IMR-90 (cell line): ENCODE measurements at regions not wholly inside any gene's neighbourhood (a gene's known extent, or its start where the extent isn't known, plus 50 kb on each side); places are given as distances from the start of the nearest gene placed in this dataset.

Experiments
- ATAC-seq: fragments of 200-7000 bp; cut with Tn5 transposase; 2 replicates; pipeline ENCODE4 v1.9.1; 2020; ENCODE audit warnings: low read depth, mild to moderate bottlenecking, moderate library complexity
- BruUV-seq: library from RNA; stranded (reverse); fragments of 400-500 nt; replicated peaks from 2 replicates; lab custom pipeline; 2021; lab: Mats Ljungman, UMichigan
- CTCF ChIA-PET: fragments of 300-600 bp; formaldehyde crosslinking; extraction: SDS; loops from one replicate; lab custom pipeline; 2021; ENCODE audit warnings: antibody characterized with exemption; lab: Yijun Ruan, JAX
- POLR2A ChIA-PET: fragments of 300-600 bp; sonication (Branson Sonifier 250); formaldehyde crosslinking; loops from one replicate; lab custom pipeline; 2022; ENCODE audit warnings: antibody characterized with exemption; ENCODE audit not compliant: unreplicated experiment; lab: Charles Lee
- DNase-seq: peaks from one replicate; pipeline ENCODE4 v3.0.0; 2013
- H2AFZ ChIP-seq: replicated peaks from 2 replicates; pipeline ENCODE3; 2013; ENCODE audit warnings: low read length, mild to moderate bottlenecking; ENCODE audit not compliant: poor library complexity
- H2AK5ac ChIP-seq: 2 replicates; pipeline ENCODE4 v1.6.1; 2013; ENCODE audit warnings: low read depth, low read length, inconsistent platforms
- H2AK9ac ChIP-seq: replicated peaks from 2 replicates; pipeline ENCODE3; 2013; ENCODE audit warnings: mild to moderate bottlenecking, low read depth, low read length, moderate library complexity; ENCODE audit not compliant: poor library complexity
- H2BK120ac ChIP-seq: 2 replicates; pipeline ENCODE4 v1.6.1; 2013; ENCODE audit warnings: low read depth, low read length, inconsistent platforms
- H2BK15ac ChIP-seq: 3 replicates; pipeline ENCODE4 v1.6.1; 2013; ENCODE audit warnings: low read depth, low read length, inconsistent platforms
- H2BK20ac ChIP-seq: 2 replicates; pipeline ENCODE4 v1.6.1; 2013; ENCODE audit warnings: low read depth, mild to moderate bottlenecking, inconsistent platforms, low read length, moderate library complexity
- H2BK5ac ChIP-seq: 2 replicates; pipeline ENCODE4 v1.6.1; 2013; ENCODE audit warnings: mild to moderate bottlenecking, low read depth, low read length, inconsistent platforms; ENCODE audit not compliant: poor library complexity, severe bottlenecking
- H3K14ac ChIP-seq: replicated peaks from 2 replicates; pipeline ENCODE4 v1.6.1; 2013; ENCODE audit warnings: low read depth, low read length, inconsistent platforms
- H3K18ac ChIP-seq: 2 replicates; pipeline ENCODE4 v1.6.1; 2013; ENCODE audit warnings: low read depth, low read length, control low read depth
- H3K23ac ChIP-seq: 2 replicates; pipeline ENCODE4 v1.6.1; 2013; ENCODE audit warnings: low read depth, low read length, inconsistent platforms
- H3K27ac ChIP-seq: 2 replicates; pipeline ENCODE4 v1.5.1; 2013; ENCODE audit warnings: mild to moderate bottlenecking, control low read depth, low read length; ENCODE audit not compliant: insufficient read depth
- H3K27me3 ChIP-seq: 2 replicates; pipeline ENCODE4 v1.6.1; 2013; ENCODE audit warnings: low read length; ENCODE audit not compliant: control insufficient read depth, insufficient read depth
- H3K36me3 ChIP-seq: 2 replicates; pipeline ENCODE4 v1.6.1; 2013; ENCODE audit warnings: low read length, mixed read lengths; ENCODE audit not compliant: control insufficient read depth, insufficient read depth
- H3K4ac ChIP-seq: 2 replicates; pipeline ENCODE4 v1.6.1; 2013; ENCODE audit warnings: low read depth, low read length, inconsistent platforms
- H3K4me1 ChIP-seq: 2 replicates; pipeline ENCODE4 v1.6.1; 2013; ENCODE audit warnings: low read length, mixed read lengths; ENCODE audit not compliant: control insufficient read depth, insufficient read depth
- H3K4me2 ChIP-seq: 2 replicates; pipeline ENCODE4 v1.6.1; 2013; ENCODE audit warnings: low read depth, mild to moderate bottlenecking, control low read depth, low read length, moderate library complexity
- H3K4me3 ChIP-seq: 2 replicates; pipeline ENCODE4 v1.5.1; 2013; ENCODE audit warnings: low read depth, mild to moderate bottlenecking, control low read depth, low read length, moderate library complexity; ENCODE audit not compliant: insufficient read depth
- H3K56ac ChIP-seq: 2 replicates; pipeline ENCODE4 v1.6.1; 2013; ENCODE audit warnings: low read length, inconsistent platforms; ENCODE audit not compliant: insufficient read depth; ENCODE audit errors: extremely low read depth
- H3K79me1 ChIP-seq, 2 experiments: 2 replicates each; pipeline ENCODE4 v1.6.1; 2013; ENCODE audit warnings: low read length in 2 of 2, inconsistent platforms in 1 of 2, low read depth in 1 of 2
- H3K9ac ChIP-seq: 2 replicates; pipeline ENCODE4 v1.6.1; 2013; ENCODE audit warnings: low read depth, low read length, control low read depth
- H3K9me1 ChIP-seq: 2 replicates; pipeline ENCODE4 v1.6.1; 2013; ENCODE audit warnings: low read length, inconsistent platforms; ENCODE audit not compliant: insufficient read depth
- H3K9me3 ChIP-seq: 2 replicates; pipeline ENCODE4 v1.6.1; 2013; ENCODE audit warnings: low read length; ENCODE audit not compliant: control insufficient read depth, insufficient read depth
- H4K20me1 ChIP-seq: 2 replicates; pipeline ENCODE4 v1.6.1; 2013; ENCODE audit warnings: low read length, inconsistent platforms; ENCODE audit not compliant: insufficient read depth
- H4K5ac ChIP-seq: 2 replicates; pipeline ENCODE4 v1.6.1; 2013; ENCODE audit warnings: mild to moderate bottlenecking, low read depth, low read length, control low read depth
- H4K8ac ChIP-seq, 2 experiments: 2 replicates each; pipeline ENCODE4 v1.6.1; 2013; ENCODE audit warnings: low read depth in 2 of 2, low read length in 2 of 2, control low read depth in 1 of 2, inconsistent platforms in 1 of 2
- H4K91ac ChIP-seq: 2 replicates; pipeline ENCODE4 v1.6.1; 2013; ENCODE audit warnings: low read depth, low read length, inconsistent platforms; ENCODE audit not compliant: insufficient read depth
- BHLHE40 ChIP-seq: fragments of 150-350 bp; IDR thresholded peaks from 2 replicates; pipeline ENCODE4 v1.6.1; 2016; ENCODE audit warnings: mild to moderate bottlenecking, low read depth, low read length
- CHD1 ChIP-seq: IDR thresholded peaks from 2 replicates; pipeline ENCODE4 v1.6.1; 2012; ENCODE audit warnings: low read depth, low read length, improper control_type of control experiment
- MAFK ChIP-seq: IDR thresholded peaks from 2 replicates; pipeline ENCODE4 v1.6.1; 2012; ENCODE audit warnings: low read depth, low read length, improper control_type of control experiment
- MAZ ChIP-seq: IDR thresholded peaks from 2 replicates; pipeline ENCODE4 v1.6.1; 2012; ENCODE audit warnings: low read depth, mild to moderate bottlenecking, low read length, improper control_type of control experiment, moderate library complexity, borderline replicate concordance
- MXI1 ChIP-seq: IDR thresholded peaks from 2 replicates; pipeline ENCODE4 v1.6.1; 2012; ENCODE audit warnings: low read depth, mild to moderate bottlenecking, low read length, moderate library complexity, borderline replicate concordance
- NFE2L2 ChIP-seq: fragments of 150-350 bp; IDR thresholded peaks from 2 replicates; pipeline ENCODE4 v1.6.1; 2016; ENCODE audit warnings: low read depth, mild to moderate bottlenecking, low read length
- RCOR1 ChIP-seq: IDR thresholded peaks from 2 replicates; pipeline ENCODE4 v1.6.1; 2012; ENCODE audit warnings: mild to moderate bottlenecking, low read length, improper control_type of control experiment; ENCODE audit not compliant: insufficient replicate concordance
- SMC3 ChIP-seq: fragments of 150-350 bp; IDR thresholded peaks from 2 replicates; pipeline ENCODE4 v1.6.1; 2016; ENCODE audit warnings: low read depth, mild to moderate bottlenecking, antibody characterized with exemption, low read length, moderate library complexity
- WGBS, 2 experiments: methylation state at CpG; one replicate each; pipeline versions ENCODE4 v1.1.5 to v1.1.7; 2013; ENCODE audit warnings: missing lambda C conversion rate in 2 of 2; ENCODE audit not compliant: insufficient read length in 1 of 2; ENCODE audit errors: extremely low coverage in 2 of 2; 5-methylcytosine and 5-hydroxymethylcytosine counted together
- dilution Hi-C: fragments of 300-500 bp; cut with HindIII; formaldehyde crosslinking; loops from one replicate; pipeline ENCODE4 v1.14.3; 2018; ENCODE audit warnings: low sequenced_read_pairs; ENCODE audit not compliant: unreplicated experiment
- in situ Hi-C: fragments of 300-500 bp; cut with MboI; formaldehyde crosslinking; loops from 3 replicates; pipeline ENCODE4 v1.14.3; 2019; ENCODE audit warnings: low sequenced_read_pairs, inconsistent platforms, mixed read lengths
- intact Hi-C: fragments of 100-400 bp; cut with micrococcal nuclease; formaldehyde crosslinking; loops from 2 replicates; pipeline ENCODE4 v1.10.0; 2022
- TF ChIP-seq, protein P1 (sequence below): fragments of 150-350 bp; IDR thresholded peaks from 2 replicates; pipeline ENCODE4 v1.6.1; 2016; ENCODE audit warnings: low read depth, mild to moderate bottlenecking, low read length, moderate library complexity, borderline replicate concordance
- TF ChIP-seq, protein P2 (sequence below): conservative IDR thresholded peaks from 2 replicates; pipeline ENCODE4 v1.5.1; 2012; ENCODE audit warnings: mild to moderate bottlenecking, low read depth, low read length, improper control_type of control experiment

DNA sequence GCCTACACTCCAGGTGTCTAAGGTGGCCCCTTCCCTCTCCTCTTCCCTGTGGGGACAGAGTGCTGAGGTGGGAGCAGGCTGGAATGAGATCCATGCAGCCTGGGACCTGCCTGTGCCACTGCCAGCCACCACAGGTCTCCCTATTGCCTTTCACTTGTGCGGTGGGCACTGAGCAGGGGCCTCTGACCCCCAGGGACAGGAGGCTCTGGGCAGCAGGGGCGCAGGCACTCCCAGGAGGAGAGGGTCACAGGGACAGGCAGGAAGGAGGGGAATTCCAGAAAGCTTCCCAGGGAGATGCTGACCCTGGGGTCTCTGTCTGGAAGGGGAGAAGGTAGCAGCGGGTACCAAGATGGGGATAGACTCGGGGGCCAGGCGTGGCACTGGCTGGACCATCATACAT lies 228.5 kb upstream of the B3GAT1 start:
- Histone ChIP-seq H3K4ac (no peak overlapping the region), H3K27me3 (no peaks in the 10 kb centered on the region), H3K14ac (no peak overlapping the region), H3K18ac (no peak overlapping the region), H3K9ac (no peak overlapping the region), H3K27ac (no peak overlapping the region), H4K20me1 (no peaks in the 10 kb centered on the region), H3K9me3 (peaks cover 64% of the 10 kb centered on the region), H2AK9ac (no peak overlapping the region), H2BK15ac (no peak overlapping the region), H4K8ac (no peak overlapping the region), H2BK5ac (no peak overlapping the region), H4K91ac (no peak overlapping the region), H2BK20ac (no peak overlapping the region), H2AFZ (no peak overlapping the region), H3K23ac (no peak overlapping the region), H3K4me3 (no peak overlapping the region), H2AK5ac (no peak overlapping the region), H2BK120ac (no peak overlapping the region), H3K56ac (no peak overlapping the region), H3K4me2 (no peak overlapping the region), H3K9me1 (no peaks in the 10 kb centered on the region), H4K5ac (no peak overlapping the region), H3K4me1 (no peaks in the 10 kb centered on the region), H3K36me3 (no peaks in the 10 kb centered on the region), H3K79me1 (no peaks in the 10 kb centered on the region)
- no peak for TF ChIP-seq SMC3
- no peak for TF ChIP-seq MXI1
- TF ChIP-seq CHD1 = no peak
- TF ChIP-seq, protein P1, sequence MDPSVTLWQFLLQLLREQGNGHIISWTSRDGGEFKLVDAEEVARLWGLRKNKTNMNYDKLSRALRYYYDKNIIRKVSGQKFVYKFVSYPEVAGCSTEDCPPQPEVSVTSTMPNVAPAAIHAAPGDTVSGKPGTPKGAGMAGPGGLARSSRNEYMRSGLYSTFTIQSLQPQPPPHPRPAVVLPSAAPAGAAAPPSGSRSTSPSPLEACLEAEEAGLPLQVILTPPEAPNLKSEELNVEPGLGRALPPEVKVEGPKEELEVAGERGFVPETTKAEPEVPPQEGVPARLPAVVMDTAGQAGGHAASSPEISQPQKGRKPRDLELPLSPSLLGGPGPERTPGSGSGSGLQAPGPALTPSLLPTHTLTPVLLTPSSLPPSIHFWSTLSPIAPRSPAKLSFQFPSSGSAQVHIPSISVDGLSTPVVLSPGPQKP = no peak
- TF ChIP-seq MAZ = no peak
- no peak for TF ChIP-seq NFE2L2
- no peak for TF ChIP-seq BHLHE40
- no peak for TF ChIP-seq RCOR1
- TF ChIP-seq MAFK = no peak
- TF ChIP-seq, protein P2, sequence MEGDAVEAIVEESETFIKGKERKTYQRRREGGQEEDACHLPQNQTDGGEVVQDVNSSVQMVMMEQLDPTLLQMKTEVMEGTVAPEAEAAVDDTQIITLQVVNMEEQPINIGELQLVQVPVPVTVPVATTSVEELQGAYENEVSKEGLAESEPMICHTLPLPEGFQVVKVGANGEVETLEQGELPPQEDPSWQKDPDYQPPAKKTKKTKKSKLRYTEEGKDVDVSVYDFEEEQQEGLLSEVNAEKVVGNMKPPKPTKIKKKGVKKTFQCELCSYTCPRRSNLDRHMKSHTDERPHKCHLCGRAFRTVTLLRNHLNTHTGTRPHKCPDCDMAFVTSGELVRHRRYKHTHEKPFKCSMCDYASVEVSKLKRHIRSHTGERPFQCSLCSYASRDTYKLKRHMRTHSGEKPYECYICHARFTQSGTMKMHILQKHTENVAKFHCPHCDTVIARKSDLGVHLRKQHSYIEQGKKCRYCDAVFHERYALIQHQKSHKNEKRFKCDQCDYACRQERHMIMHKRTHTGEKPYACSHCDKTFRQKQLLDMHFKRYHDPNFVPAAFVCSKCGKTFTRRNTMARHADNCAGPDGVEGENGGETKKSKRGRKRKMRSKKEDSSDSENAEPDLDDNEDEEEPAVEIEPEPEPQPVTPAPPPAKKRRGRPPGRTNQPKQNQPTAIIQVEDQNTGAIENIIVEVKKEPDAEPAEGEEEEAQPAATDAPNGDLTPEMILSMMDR = no peak
- in situ Hi-C loops = no loop called here
- POLR2A ChIA-PET = no interaction called here
- BruUV-seq = no TSS peak
- CTCF ChIA-PET = no interaction called here
- dilution Hi-C loops = no loop called here
- no peak for DNase-seq
- WGBS, 2 experiments = 20% methylated on average over 2 of the region's 5 CpGs; no CpG with 5 or more reads in 1 of the 2 experiments
- no peak for ATAC-seq
- intact Hi-C loops = no loop called here
